ENCODE measurements at regions not wholly inside any gene's neighbourhood (a gene's known extent, or its start where the extent isn't known, plus 50 kb on each side); places are given as distances from the start of the nearest gene placed in this dataset.

DNA sequence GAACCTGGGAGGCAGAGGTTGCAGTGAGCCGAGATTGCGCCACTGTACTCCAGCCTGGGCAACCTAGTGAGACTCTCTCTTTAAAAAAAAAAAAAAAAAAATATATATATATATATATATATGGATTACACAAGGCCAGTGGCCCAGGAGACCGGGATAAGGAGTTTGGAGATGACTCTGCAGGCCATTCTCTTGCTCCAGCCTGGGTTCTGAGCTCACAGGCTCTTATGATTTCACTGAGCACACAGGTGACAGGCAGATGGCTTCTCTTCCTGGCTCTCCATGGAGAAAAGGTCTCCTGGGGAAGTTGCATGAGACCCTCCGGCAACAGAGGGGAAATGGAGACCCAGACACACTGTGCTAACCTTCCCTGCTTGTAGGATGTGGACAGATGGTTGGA, 98.7 kb upstream of the VASH1 start:
- ChIA-PET POLR2A (no interaction called here), RAD21 (ENCODE audit: low non-redundant PET in 1 of 2, low total read pairs in 2 of 2, uncharacterized antibody in 2 of 2, unreplicated experiment in 2 of 2) (no interaction called here), CTCF (no interaction called here)
- Histone ChIP-seq H3K9ac (ENCODE audit: low read length) (no peak overlapping the region), H4K20me1 (ENCODE audit: insufficient read depth) (no peaks in the 10 kb centered on the region), H3K27ac (ENCODE audit: low read depth, low read length) (no peak overlapping the region), H3K9me3 (ENCODE audit: control insufficient read depth in 1 of 2, insufficient read depth in 1 of 2, low read depth in 1 of 2, low read length in 2 of 2) (peaks cover 0 to 8% of the 10 kb centered on the region in 2 experiments; a peak in 1 of 4 replicates), H3K4me1 (ENCODE audit: control insufficient read depth in 1 of 2, insufficient read depth in 2 of 2, low read length in 2 of 2) (no peaks in the 10 kb centered on the region), H2AFZ (ENCODE audit: low read depth, low read length, poor library complexity, severe bottlenecking) (no peak overlapping the region), H3K9me2 (ENCODE audit: insufficient read depth) (no peaks in the 10 kb centered on the region), H3K4me2 (ENCODE audit: low read length) (no peak overlapping the region), H3K27me3 (ENCODE audit: insufficient read depth, low read length) (no peaks in the 10 kb centered on the region), H3K36me3 (ENCODE audit: control insufficient read depth in 1 of 2, insufficient read depth in 2 of 2, low read length in 2 of 2) (no peaks in the 10 kb centered on the region), H3K79me2 (ENCODE audit: insufficient read depth, low read length) (no peaks in the 10 kb centered on the region), H3K4me3 (replicated peaks in 1 of 2; ENCODE audit: low read depth in 1 of 2, low read length in 2 of 2) (no peak overlapping the region)
- BruUV-seq (replicated peaks) = no TSS peak
- intact Hi-C loops (cut with micrococcal nuclease) = no loop called here
- ATAC-seq (no peak), DNase-seq (ENCODE audit: low read depth, low spot score) (no peak)
- no peak for TF ChIP-seq TCF7L2 (IDR thresholded peaks at IDR 0.05; ENCODE audit: borderline replicate concordance, extremely low read depth, insufficient read depth, insufficient read length)
- no peak for TF ChIP-seq RAD21 (IDR thresholded peaks at IDR 0.05; ENCODE audit: low read depth)
- no peak for TF ChIP-seq SRF (IDR thresholded peaks at IDR 0.05; ENCODE audit: low read depth)

DNA sequence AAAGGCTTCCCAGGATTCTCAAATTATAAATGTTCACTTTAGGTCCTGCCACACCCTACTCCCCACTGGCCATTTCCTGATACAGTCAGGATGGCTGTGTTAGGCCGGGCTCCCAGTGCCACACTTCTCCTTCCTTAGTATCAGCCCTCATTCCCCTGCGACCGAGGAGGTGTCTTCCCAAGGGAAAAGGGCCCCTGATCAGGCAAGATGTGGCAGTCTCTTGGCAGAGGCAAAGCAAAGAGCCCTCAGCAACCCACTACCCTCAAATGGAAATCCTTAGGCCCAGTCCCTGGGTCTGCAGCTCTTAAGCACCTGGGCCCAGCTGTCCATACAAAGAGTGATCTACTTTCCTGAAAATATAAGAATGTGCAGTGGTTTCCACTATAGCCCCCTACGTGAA, 96.5 kb upstream of the VASH1 start:
- ATAC-seq (no peak), DNase-seq (ENCODE audit: low read depth, low spot score) (no peak)
- Histone ChIP-seq H3K9me2 (ENCODE audit: insufficient read depth) (no peaks in the 10 kb centered on the region), H3K79me2 (ENCODE audit: insufficient read depth, low read length) (no peaks in the 10 kb centered on the region), H3K4me1 (ENCODE audit: control insufficient read depth in 1 of 2, insufficient read depth in 2 of 2, low read length in 2 of 2) (no peaks in the 10 kb centered on the region), H3K27me3 (ENCODE audit: insufficient read depth, low read length) (no peaks in the 10 kb centered on the region), H3K9me3 (ENCODE audit: control insufficient read depth in 1 of 2, insufficient read depth in 1 of 2, low read depth in 1 of 2, low read length in 2 of 2) (no peaks in the 10 kb centered on the region), H3K27ac (ENCODE audit: low read depth, low read length) (no peak overlapping the region), H3K4me3 (replicated peaks in 1 of 2; ENCODE audit: low read depth in 1 of 2, low read length in 2 of 2) (no peak overlapping the region), H3K4me2 (ENCODE audit: low read length) (no peak overlapping the region), H3K9ac (ENCODE audit: low read length) (no peak overlapping the region), H3K36me3 (ENCODE audit: control insufficient read depth in 1 of 2, insufficient read depth in 2 of 2, low read length in 2 of 2) (no peaks in the 10 kb centered on the region), H2AFZ (ENCODE audit: low read depth, low read length, poor library complexity, severe bottlenecking) (no peak overlapping the region), H4K20me1 (ENCODE audit: insufficient read depth) (no peaks in the 10 kb centered on the region)
- no TSS peak for BruUV-seq (replicated peaks)
- intact Hi-C loops (cut with micrococcal nuclease) = no loop called here
- TF ChIP-seq POLR2AphosphoS5 (IDR thresholded peaks at IDR 0.05; ENCODE audit: low read depth, low read length) = no peak
- no peak for TF ChIP-seq SRF (IDR thresholded peaks at IDR 0.05; ENCODE audit: low read depth)
- TF ChIP-seq, protein P1, sequence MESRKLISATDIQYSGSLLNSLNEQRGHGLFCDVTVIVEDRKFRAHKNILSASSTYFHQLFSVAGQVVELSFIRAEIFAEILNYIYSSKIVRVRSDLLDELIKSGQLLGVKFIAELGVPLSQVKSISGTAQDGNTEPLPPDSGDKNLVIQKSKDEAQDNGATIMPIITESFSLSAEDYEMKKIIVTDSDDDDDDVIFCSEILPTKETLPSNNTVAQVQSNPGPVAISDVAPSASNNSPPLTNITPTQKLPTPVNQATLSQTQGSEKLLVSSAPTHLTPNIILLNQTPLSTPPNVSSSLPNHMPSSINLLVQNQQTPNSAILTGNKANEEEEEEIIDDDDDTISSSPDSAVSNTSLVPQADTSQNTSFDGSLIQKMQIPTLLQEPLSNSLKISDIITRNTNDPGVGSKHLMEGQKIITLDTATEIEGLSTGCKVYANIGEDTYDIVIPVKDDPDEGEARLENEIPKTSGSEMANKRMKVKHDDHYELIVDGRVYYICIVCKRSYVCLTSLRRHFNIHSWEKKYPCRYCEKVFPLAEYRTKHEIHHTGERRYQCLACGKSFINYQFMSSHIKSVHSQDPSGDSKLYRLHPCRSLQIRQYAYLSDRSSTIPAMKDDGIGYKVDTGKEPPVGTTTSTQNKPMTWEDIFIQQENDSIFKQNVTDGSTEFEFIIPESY (IDR thresholded peaks at IDR 0.05; ENCODE audit: extremely low read depth, insufficient replicate concordance, low read length) = no peak
- TF ChIP-seq, protein P2, sequence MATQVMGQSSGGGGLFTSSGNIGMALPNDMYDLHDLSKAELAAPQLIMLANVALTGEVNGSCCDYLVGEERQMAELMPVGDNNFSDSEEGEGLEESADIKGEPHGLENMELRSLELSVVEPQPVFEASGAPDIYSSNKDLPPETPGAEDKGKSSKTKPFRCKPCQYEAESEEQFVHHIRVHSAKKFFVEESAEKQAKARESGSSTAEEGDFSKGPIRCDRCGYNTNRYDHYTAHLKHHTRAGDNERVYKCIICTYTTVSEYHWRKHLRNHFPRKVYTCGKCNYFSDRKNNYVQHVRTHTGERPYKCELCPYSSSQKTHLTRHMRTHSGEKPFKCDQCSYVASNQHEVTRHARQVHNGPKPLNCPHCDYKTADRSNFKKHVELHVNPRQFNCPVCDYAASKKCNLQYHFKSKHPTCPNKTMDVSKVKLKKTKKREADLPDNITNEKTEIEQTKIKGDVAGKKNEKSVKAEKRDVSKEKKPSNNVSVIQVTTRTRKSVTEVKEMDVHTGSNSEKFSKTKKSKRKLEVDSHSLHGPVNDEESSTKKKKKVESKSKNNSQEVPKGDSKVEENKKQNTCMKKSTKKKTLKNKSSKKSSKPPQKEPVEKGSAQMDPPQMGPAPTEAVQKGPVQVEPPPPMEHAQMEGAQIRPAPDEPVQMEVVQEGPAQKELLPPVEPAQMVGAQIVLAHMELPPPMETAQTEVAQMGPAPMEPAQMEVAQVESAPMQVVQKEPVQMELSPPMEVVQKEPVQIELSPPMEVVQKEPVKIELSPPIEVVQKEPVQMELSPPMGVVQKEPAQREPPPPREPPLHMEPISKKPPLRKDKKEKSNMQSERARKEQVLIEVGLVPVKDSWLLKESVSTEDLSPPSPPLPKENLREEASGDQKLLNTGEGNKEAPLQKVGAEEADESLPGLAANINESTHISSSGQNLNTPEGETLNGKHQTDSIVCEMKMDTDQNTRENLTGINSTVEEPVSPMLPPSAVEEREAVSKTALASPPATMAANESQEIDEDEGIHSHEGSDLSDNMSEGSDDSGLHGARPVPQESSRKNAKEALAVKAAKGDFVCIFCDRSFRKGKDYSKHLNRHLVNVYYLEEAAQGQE (IDR thresholded peaks at IDR 0.05; ENCODE audit: low read depth) = no peak
- no peak for TF ChIP-seq RAD21 (IDR thresholded peaks at IDR 0.05; ENCODE audit: low read depth)
- no peak for TF ChIP-seq ZNF274 (IDR thresholded peaks at IDR 0.05; ENCODE audit: low read depth, low read length)
- TF ChIP-seq JUND (IDR thresholded peaks at IDR 0.05) = no peak
- POLR2A ChIA-PET = no interaction called here
- RAD21 ChIA-PET (ENCODE audit: low non-redundant PET in 1 of 2, low total read pairs in 2 of 2, uncharacterized antibody in 2 of 2, unreplicated experiment in 2 of 2) = no interaction called here
- CTCF ChIA-PET = no interaction called here
